GM21723 (cell line): ENCODE measurements at regions not wholly inside any gene's neighbourhood (a gene's known extent, or its start where the extent isn't known, plus 50 kb on each side); places are given as distances from the start of the nearest gene placed in this dataset.

Experiments used
- ATAC-seq: cut with Tn5 transposase; IDR thresholded peaks from one replicate; pipeline ENCODE4 v1.9.1; 2021; ENCODE audit warnings: mild to moderate bottlenecking, moderate library complexity; ENCODE audit not compliant: unreplicated experiment

GRCh38 chr2:176466918-176467452 is 197.7 kb downstream of the MTX2 start:
- ATAC-seq, result no peak

DNA sequence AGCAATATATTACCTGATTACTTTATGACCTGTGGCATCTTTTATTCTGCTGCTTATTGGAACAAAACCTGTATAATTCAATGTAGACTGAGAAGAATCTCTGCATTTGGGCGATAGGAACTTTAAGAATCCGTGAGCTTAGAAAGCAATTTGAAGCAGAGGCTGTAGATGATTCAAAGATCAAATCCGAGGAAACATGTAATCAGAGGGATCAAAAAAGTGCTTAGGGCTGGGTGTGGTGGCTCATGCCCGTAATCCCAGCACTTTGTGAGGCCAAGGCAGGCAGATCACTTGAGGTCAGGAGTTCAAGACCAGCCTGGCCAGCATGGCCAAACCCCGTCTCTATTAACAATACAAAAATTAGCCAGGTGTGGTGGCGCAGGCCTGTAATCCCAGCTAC is 198.4 kb downstream of the MTX2 start:
- no peak for ATAC-seq

DNA sequence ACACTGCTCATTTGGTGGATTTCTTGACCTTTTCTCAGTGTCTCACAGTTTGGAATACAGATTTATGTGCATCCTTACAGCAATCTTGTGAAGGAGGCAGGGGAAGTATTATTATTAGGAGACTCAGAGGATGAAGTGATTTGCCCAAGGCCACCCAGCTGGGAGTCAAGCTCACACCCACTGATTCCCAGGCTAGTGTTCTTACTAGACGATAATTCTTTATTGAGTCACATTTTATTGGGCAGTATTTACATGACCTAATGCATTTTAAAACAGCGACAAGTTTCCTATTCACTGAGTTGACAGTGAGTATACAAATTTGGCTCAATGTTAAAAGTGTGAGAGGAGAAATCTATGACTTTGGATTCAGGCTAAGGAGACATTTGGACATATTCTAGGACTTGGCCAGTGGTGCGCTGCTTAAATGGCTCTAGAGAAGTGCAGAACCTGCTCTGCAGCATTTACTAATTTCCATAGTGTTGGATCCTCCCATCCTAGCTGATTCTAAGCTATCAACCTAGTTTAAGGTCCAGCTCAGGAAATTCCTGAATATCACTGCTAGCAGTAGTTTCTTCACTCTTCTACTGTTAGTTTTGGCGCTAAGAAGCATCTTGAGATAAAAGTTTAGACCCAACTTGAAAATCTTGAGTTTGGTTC is 199.3 kb downstream of the MTX2 start:
- no peak for ATAC-seq

- no peak for ATAC-seq
These were observed 201.5 kb downstream of the MTX2 start for GRCh38 chr2:176470713-176471112.

DNA sequence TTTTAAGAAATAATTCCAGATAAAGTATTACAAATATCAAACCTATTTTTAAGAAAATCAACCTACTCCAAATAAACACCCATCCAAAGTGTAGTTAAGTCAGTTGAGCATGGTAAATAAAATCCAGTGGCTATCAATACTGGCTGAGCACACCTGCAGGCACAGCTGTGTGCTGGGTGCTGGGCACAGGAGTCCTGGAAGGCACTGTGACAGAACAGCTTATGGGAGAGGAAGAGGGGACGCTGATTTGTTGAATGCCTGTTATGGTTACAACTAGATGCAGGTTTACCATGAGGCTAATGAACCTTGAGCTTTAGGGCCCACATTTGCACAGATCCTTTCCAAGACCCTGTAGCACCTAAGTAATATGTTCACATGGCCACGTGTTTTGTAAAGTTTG is 202.7 kb downstream of the MTX2 start:
- ATAC-seq, result no peak

- peak; percentile 70 for ATAC-seq
These were observed 203.9 kb downstream of the MTX2 start for GRCh38 chr2:176473177-176473576.

GRCh38 chr2:176473851-176474250 is 204.6 kb downstream of the MTX2 start:
- ATAC-seq, result no peak

DNA sequence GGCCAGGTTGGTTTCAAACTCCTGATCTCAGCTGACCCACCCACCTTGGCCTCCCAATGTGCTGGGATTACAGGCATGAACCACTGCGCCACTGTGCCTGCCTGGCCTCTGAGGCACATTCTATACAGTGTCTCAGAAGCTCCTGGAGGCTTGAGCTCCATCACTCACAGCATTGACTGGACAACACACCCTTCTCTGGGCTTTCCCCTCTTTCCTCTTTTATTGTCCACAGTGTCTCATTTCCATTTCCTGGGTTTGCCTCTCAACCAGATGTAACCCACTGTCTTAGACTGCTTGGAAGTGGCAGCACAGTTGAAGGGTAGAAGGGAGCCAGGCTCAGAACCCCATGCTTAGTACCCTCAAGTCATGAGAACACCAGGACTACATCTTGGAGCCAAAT is 208.1 kb downstream of the MTX2 start:
- ATAC-seq, result no peak

GRCh38 chr2:176479961-176480360 is 210.7 kb downstream of the MTX2 start:
- ATAC-seq, result no peak

- ATAC-seq, result no peak
These were observed 212.9 kb downstream of the MTX2 start for GRCh38 chr2:176482107-176482506.

- ATAC-seq, result no peak
These were observed 214.2 kb downstream of the MTX2 start for GRCh38 chr2:176483476-176483875.

GRCh38 chr2:176483901-176484568 is 214.8 kb downstream of the MTX2 start:
- no peak for ATAC-seq

DNA sequence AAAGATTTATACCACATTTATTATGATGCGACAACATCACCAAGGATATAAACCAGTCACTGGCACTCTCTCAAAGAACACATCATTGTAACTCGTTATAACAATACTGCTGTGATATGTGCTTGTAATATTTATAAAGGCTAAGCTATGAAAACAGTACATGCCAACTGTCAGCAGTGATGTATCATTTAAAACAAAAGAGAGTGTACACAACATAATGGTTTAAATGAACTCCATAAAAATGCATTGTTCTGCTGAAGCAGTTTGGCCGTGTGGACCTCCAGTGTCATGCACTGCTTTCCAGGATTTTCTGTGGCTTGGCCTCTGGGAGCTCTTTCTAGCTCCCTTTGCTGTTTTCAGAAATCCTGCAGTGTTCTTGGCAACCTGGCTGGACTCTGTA is 215.6 kb downstream of the MTX2 start:
- ATAC-seq, result no peak

- no peak for ATAC-seq
These were observed 219.2 kb downstream of the MTX2 start for GRCh38 chr2:176488431-176488830.

- no peak for ATAC-seq
These were observed 221.0 kb downstream of the MTX2 start for GRCh38 chr2:176490061-176490861.

GRCh38 chr2:176491172-176491904 is 222.1 kb downstream of the MTX2 start:
- ATAC-seq, result peak; percentile 94

DNA sequence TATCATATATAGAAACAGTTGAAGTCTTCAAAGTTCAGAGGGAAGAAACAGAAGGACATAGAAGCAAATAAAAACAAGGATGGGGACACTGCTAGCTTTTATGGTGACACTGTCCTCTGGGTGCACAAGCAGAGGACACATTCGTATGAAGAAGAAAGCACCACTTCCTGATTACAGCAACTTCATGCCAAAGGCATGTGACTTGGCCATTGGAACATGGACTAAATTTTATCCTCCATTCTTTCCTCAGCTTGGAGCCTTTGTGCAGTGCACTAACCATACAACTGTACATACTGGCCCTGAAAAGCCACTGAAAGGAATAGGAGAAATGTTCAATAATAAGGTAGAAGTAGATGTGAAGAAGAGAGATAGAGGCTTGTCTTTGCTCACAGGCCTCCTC is 223.3 kb downstream of the MTX2 start:
- no peak for ATAC-seq

DNA sequence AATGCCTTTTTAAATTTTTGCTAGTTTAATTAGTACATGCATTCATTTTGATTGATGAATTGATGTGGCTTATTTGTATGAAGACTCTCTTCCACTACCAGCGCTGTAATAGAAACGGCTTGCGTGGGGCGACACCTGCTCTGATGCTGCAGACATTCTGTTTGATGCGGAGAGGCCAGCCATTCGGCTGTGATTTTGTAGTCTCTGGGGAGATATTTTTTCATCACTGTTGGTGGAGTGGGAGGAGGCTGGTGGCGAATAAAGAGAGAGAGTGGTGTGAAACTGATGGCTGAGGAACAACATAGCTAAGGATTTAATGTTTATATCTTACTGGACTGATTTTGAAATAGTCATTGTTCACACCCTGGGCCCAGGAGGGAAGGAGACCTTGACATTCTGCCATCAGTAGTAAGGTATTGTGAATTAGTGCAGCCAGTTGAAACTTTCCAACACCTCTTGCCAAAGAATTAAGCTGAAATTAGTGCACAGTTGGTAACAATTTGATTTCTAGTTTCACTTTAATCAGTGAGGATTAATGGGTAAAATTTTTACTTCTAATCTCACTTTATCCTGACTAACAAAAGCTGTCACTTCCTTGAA is 224.1 kb downstream of the MTX2 start:
- peak; percentile 33 for ATAC-seq

DNA sequence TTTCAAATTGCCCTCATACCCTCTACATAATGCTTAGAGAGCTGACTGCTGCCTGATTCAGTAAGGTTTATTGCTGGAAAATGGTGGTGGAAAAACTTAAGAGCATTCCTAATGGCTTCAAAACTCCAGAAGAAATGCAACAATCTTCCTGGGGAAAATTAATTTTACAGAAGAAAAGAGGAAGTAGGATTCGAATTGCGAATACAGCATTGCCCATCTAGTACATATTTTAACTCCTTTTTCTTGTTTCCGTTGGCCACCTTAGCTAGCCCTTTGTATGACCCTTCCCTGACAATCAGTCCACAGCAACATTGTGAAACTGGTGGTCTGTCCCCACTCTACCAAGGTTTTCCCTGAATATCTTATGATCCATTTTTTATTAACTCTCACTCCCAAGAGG is 224.7 kb downstream of the MTX2 start:
- no peak for ATAC-seq

DNA sequence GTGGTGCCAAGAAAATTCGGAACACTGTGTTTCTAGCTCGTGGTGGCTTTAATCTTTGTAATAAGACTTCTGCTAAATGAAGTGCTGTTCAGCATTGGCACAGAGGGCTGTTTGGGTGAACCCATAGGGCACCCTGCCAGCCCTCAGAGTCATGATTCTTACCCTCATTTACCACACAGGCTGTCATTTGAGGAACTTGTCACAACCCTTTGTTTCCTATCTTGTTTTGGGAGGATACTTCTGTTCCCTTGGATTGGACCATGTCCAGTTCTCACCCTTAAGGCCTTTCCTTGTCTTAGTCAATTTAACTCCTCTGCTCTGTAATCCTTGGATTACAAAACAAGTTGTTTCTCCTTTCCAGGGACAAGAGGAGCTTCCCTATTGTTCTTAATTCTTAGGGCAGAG is 225.7 kb downstream of the MTX2 start:
- ATAC-seq, result no peak

DNA sequence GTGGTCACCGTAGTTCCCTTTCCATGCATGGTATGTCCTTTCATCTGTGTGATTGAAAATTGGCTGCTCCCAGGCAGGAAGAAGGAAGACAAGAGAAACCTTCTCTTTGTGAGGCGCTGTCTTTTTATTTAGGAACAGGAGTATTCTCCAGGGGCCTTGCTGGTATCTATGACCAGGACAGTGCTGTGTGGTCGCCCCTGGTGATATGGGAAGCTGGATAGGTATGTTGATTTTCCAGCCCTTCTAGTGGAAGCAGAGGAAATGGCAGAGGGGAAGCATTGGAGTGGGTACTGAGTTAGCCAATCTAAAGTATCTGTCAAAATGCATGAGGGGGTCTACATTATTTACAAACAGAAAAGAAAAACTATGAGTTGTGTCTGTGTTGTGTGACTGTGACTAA is 226.6 kb downstream of the MTX2 start:
- ATAC-seq, result no peak
